GM12874 (cell line): ENCODE measurements at regions not wholly inside any gene's neighbourhood (a gene's known extent, or its start where the extent isn't known, plus 50 kb on each side); places are given as distances from the start of the nearest gene placed in this dataset.

ENCODE experiments used
- TF ChIP-seq, protein P1 (sequence below): IDR thresholded peaks from 2 replicates; pipeline ENCODE4 v1.5.1; 2011; ENCODE audit warnings: low read depth, mild to moderate bottlenecking, control low read depth, low read length, moderate library complexity; ENCODE audit not compliant: insufficient read depth

- TF ChIP-seq, protein P1, sequence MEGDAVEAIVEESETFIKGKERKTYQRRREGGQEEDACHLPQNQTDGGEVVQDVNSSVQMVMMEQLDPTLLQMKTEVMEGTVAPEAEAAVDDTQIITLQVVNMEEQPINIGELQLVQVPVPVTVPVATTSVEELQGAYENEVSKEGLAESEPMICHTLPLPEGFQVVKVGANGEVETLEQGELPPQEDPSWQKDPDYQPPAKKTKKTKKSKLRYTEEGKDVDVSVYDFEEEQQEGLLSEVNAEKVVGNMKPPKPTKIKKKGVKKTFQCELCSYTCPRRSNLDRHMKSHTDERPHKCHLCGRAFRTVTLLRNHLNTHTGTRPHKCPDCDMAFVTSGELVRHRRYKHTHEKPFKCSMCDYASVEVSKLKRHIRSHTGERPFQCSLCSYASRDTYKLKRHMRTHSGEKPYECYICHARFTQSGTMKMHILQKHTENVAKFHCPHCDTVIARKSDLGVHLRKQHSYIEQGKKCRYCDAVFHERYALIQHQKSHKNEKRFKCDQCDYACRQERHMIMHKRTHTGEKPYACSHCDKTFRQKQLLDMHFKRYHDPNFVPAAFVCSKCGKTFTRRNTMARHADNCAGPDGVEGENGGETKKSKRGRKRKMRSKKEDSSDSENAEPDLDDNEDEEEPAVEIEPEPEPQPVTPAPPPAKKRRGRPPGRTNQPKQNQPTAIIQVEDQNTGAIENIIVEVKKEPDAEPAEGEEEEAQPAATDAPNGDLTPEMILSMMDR = no peak
These were observed 73.6 kb upstream of the RGPD5 start for GRCh38 chr2:109720380-109721106.

DNA sequence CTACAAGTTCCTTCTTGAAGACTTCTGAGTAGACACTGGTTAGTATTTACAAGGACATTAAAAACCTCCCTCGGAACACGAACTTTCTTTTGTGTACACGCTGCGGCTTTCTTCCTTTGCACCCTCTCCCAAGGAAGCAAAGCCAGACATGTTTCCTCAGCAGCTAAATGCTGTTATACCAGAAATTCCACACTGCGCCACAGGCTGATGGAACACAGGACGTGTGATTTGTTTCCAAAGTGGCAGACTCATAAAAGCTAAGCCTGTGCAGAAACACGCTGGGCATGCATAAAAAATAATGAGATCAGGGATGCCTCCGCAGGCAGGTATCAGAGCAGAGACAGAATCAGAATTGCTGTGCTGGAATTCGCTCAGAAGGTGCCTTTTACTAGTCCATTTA lies 73.0 kb upstream of the RGPD5 start:
- TF ChIP-seq, protein P1 = no peak

GRCh38 chr2:109721626-109722025 lies 72.5 kb upstream of the RGPD5 start:
- TF ChIP-seq, protein P1 = no peak

DNA sequence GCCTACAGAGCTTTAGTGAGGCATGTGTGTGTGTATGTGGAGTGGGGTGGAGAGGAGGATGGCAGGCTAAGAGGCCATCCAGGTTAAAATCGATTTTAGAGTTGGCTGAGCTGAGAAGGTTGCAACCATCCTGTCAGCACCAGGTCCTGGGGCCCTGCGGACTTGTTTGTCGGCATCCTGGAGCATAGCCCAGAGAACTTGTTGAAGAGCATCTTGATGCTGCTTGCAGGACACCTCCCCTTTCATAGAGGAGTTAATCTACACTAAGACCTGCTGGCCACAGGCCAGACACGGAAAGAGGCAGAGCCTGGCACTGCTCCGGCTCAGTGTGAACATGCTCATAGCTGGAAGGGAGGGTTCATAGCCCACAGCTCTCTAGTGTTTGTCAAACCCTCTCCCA lies 72.1 kb upstream of the RGPD5 start:
- TF ChIP-seq, protein P1 = no peak

GRCh38 chr2:109724533-109725460 lies 69.3 kb upstream of the RGPD5 start:
- TF ChIP-seq, protein P1 = no peak

GRCh38 chr2:109726379-109727270 lies 67.5 kb upstream of the RGPD5 start:
- TF ChIP-seq, protein P1 = no peak
